OCI-LY3 (cell line): ENCODE measurements at regions not wholly inside any gene's neighbourhood (a gene's known extent, or its start where the extent isn't known, plus 50 kb on each side); places are given as distances from the start of the nearest gene placed in this dataset.

ENCODE experiments used
- H2AFZ ChIP-seq: fragments of 200-600, 300-600 bp; shearing (Covaris generic); 2 replicates; pipeline ENCODE4 v1.6.0; 2014; ENCODE audit warnings: antibody characterized with exemption, low read depth, low read length
- H3K27ac ChIP-seq: fragments of 200-600, 300-600 bp; sonication (generic); 2 replicates; pipeline ENCODE4 v1.5.1; 2014; ENCODE audit warnings: mild to moderate bottlenecking, low read length, moderate library complexity, mixed read lengths
- H3K27me3 ChIP-seq: fragments of 200-600, 300-600 bp; sonication (generic); 2 replicates; pipeline ENCODE4 v1.6.1; 2014; ENCODE audit warnings: low read depth, low read length, mixed read lengths
- H3K36me3 ChIP-seq: fragments of 200-600, 300-600 bp; sonication (generic); replicated peaks from 2 replicates; pipeline ENCODE3; 2014; ENCODE audit warnings: low read depth, low read length, mixed read lengths
- H3K4me1 ChIP-seq: fragments of 300-600, 200-600 bp; sonication (generic); 2 replicates; pipeline ENCODE4 v1.6.1; 2014; ENCODE audit warnings: low read length, mixed read lengths
- H3K4me2 ChIP-seq: fragments of 200-600, 300-600 bp; sonication (generic); 2 replicates; pipeline ENCODE4 v1.6.1; 2014; ENCODE audit warnings: low read length, mixed read lengths
- H3K4me3 ChIP-seq: fragments of 300-600, 200-600 bp; sonication (generic); 2 replicates; pipeline ENCODE4 v1.5.1; 2014; ENCODE audit warnings: antibody characterized with exemption, mild to moderate bottlenecking, low read length, moderate library complexity
- H3K79me2 ChIP-seq: fragments of 300-600, 200-600 bp; shearing (Covaris generic); 2 replicates; pipeline ENCODE4 v1.6.1; 2014; ENCODE audit warnings: mild to moderate bottlenecking, low read length, mixed read lengths
- H3K9ac ChIP-seq: fragments of 300-600, 200-600 bp; shearing (Covaris generic); 2 replicates; pipeline ENCODE4 v1.6.0; 2014; ENCODE audit warnings: mild to moderate bottlenecking, low read length, moderate library complexity
- H3K9me3 ChIP-seq: fragments of 200-600, 300-600 bp; shearing (Covaris generic); 2 replicates; pipeline ENCODE4 v1.6.1; 2014; ENCODE audit warnings: low read length, mixed read lengths; ENCODE audit not compliant: insufficient read depth
- H4K20me1 ChIP-seq: fragments of 200-600, 300-600 bp; sonication (generic); 2 replicates; pipeline ENCODE4 v1.6.1; 2016; ENCODE audit warnings: low read length, mixed read lengths; ENCODE audit not compliant: insufficient read depth
- EZH2phosphoT487 ChIP-seq: fragments of 200-600 bp; shearing (Covaris generic); IDR thresholded peaks from 2 replicates; pipeline ENCODE4 v1.6.1; 2018; ENCODE audit warnings: antibody characterized with exemption, mixed run types, low read depth
- TF ChIP-seq, protein P1 (sequence below): fragments of 200-600, 300-600 bp; sonication (generic); IDR thresholded peaks from 2 replicates; pipeline ENCODE4 v1.5.1; 2014; ENCODE audit warnings: antibody characterized with exemption, low read length, low read depth

DNA sequence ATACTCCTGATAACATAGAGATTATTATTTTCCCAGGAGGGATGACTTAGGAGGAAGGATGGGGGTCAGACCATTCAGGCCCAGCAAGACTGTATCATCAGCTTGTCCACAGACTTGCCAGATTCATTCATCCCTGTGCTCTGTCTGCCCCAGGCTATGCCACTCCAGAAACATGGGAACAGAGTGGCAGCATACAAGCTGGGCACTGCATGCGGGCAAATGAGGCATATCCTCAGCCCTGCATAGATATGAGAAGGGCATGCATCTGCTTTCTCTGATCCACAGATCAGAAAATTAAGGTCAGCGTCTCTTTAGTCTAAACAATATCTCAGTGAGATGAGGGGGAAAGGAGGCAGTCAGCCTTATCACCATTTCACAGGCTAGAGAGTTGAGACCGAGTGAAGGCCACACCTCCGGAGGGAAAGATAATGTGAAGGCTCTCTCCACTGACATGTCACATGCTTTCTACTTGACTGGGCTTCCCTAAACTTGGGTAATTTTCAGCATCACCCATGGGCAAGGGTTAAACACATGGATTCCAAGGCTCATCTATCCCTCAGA is 140.5 kb downstream of the TFAP2B start:
- H3K36me3 ChIP-seq = no peaks in the 10 kb centered on the region
- peaks cover 7% of the 10 kb centered on the region for H3K4me1 ChIP-seq
- H4K20me1 ChIP-seq = no peaks in the 10 kb centered on the region
- H3K4me3 ChIP-seq = no peak overlapping the region
- H3K9me3 ChIP-seq = no peaks in the 10 kb centered on the region
- no peak for TF ChIP-seq EZH2phosphoT487
- TF ChIP-seq, protein P1, sequence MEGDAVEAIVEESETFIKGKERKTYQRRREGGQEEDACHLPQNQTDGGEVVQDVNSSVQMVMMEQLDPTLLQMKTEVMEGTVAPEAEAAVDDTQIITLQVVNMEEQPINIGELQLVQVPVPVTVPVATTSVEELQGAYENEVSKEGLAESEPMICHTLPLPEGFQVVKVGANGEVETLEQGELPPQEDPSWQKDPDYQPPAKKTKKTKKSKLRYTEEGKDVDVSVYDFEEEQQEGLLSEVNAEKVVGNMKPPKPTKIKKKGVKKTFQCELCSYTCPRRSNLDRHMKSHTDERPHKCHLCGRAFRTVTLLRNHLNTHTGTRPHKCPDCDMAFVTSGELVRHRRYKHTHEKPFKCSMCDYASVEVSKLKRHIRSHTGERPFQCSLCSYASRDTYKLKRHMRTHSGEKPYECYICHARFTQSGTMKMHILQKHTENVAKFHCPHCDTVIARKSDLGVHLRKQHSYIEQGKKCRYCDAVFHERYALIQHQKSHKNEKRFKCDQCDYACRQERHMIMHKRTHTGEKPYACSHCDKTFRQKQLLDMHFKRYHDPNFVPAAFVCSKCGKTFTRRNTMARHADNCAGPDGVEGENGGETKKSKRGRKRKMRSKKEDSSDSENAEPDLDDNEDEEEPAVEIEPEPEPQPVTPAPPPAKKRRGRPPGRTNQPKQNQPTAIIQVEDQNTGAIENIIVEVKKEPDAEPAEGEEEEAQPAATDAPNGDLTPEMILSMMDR = no peak
- H2AFZ ChIP-seq = no peak overlapping the region
- no peak overlapping the region for H3K4me2 ChIP-seq
- no peak overlapping the region for H3K9ac ChIP-seq
- H3K27me3 ChIP-seq = no peaks in the 10 kb centered on the region
- no peak overlapping the region for H3K27ac ChIP-seq
- H3K79me2 ChIP-seq = no peaks in the 10 kb centered on the region

DNA sequence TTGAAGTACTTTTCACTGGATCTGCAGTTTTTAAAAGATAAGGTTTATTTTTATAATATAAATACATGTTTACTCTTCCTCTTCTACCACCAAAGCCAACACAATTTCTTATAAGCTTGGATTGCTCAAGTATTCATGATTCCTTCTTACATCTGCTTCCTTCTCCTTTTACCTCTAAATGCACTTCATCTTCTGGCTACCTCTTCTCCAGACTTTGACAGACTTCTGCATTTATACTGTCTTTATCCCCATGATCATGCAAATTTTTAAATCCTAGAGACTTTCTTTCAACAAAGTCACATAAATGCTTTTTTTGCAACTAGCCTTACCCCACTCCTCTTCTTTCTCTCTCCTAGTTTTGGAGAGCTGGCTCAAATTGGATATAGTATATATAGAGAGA is 142.9 kb downstream of the TFAP2B start:
- Histone ChIP-seq H3K27ac (no peak overlapping the region), H3K27me3 (no peaks in the 10 kb centered on the region), H3K36me3 (no peaks in the 10 kb centered on the region), H3K79me2 (no peaks in the 10 kb centered on the region), H3K9ac (no peak overlapping the region), H3K4me3 (no peak overlapping the region), H3K4me1 (peaks cover 11% of the 10 kb centered on the region), H3K4me2 (no peak overlapping the region), H2AFZ (no peak overlapping the region), H3K9me3 (no peaks in the 10 kb centered on the region), H4K20me1 (no peaks in the 10 kb centered on the region)
- TF ChIP-seq EZH2phosphoT487 = no peak
- TF ChIP-seq, protein P1 = no peak

DNA sequence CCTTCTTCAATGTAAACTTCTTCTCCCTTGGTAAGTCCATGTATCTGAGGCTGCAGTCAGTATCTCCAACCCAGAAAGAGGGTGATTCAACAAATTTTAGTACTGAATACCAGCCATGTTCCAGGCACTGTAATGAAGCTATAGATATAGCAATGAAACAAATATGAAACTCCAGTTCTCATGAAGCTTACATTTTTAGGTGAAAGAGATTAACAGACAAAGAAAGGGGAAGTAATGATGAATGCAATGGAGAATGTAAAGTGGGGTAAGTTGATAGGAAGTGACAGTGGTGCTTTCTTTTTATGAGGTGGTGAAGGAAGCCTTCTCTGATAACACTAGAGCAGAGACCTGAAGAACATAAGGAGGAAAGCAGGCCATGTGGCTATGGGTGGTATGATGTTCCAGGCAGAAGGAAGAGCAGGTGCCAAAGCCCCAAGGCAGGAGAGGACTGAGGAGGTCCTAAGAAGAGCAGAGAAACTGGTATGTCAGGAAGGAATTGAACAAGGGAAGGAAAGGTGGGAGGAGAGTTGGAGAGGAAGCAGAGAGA is 143.6 kb downstream of the TFAP2B start:
- Histone ChIP-seq H3K9me3 (no peaks in the 10 kb centered on the region), H3K36me3 (no peaks in the 10 kb centered on the region), H3K4me3 (no peak overlapping the region), H3K4me2 (no peak overlapping the region), H3K27me3 (no peaks in the 10 kb centered on the region), H3K9ac (no peak overlapping the region), H2AFZ (no peak overlapping the region), H3K27ac (no peak overlapping the region), H4K20me1 (no peaks in the 10 kb centered on the region), H3K79me2 (no peaks in the 10 kb centered on the region), H3K4me1 (peaks cover 18% of the 10 kb centered on the region)
- no peak for TF ChIP-seq EZH2phosphoT487
- TF ChIP-seq, protein P1 = no peak

DNA sequence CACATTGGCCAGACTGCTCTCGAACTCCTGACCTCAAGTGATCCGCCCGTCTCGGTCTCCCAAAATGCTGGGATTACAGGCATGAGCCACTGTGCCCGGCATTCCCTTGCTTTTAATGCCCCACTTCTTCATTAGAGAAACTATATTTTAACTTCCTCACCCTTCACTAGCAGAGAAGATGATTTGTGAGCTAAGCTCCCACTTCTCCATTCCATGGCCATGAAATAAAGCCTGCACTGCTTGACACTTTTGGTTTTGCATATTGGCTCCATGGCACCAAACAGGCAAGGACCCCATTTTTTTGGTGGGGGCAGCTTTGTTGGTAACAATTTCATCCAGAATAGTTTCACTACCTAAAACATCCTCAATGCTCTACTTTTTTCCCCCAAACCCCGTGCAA is 145.3 kb downstream of the TFAP2B start:
- H3K27ac ChIP-seq = no peak overlapping the region
- H4K20me1 ChIP-seq = no peaks in the 10 kb centered on the region
- H3K4me2 ChIP-seq = no peak overlapping the region
- peaks cover 19% of the 10 kb centered on the region for H3K4me1 ChIP-seq
- H2AFZ ChIP-seq = no peak overlapping the region
- no peaks in the 10 kb centered on the region for H3K36me3 ChIP-seq
- TF ChIP-seq, protein P1 = no peak
- no peak for TF ChIP-seq EZH2phosphoT487
- H3K27me3 ChIP-seq = no peaks in the 10 kb centered on the region
- no peak overlapping the region for H3K4me3 ChIP-seq
- H3K9ac ChIP-seq = no peak overlapping the region
- no peaks in the 10 kb centered on the region for H3K79me2 ChIP-seq
- H3K9me3 ChIP-seq = no peaks in the 10 kb centered on the region
